Breast epithelium (tissue), 4 donors: ENCODE measurements at regions not wholly inside any gene's neighbourhood (a gene's known extent, or its start where the extent isn't known, plus 50 kb on each side); places are given as distances from the start of the nearest gene placed in this dataset.

Source experiments
- DNase-seq, 2 donors: peaks; one replicate each; pipeline ENCODE4 v3.0.0-alpha.2; 2019; ENCODE audit warnings: low spot score in 2 of 2
- H3K27ac ChIP-seq, 2 donors: fragments of 200-600 bp; sonication (generic) in 1 of 2; one replicate each; pipeline ENCODE4 v1.5.1; 2016 to 2019; ENCODE audit warnings: mild to moderate bottlenecking in 1 of 2
- H3K27me3 ChIP-seq, 2 donors: fragments of 200-600 bp; sonication (generic) in 1 of 2; one replicate each; pipeline versions ENCODE4 v1.5.1 to v1.6.0; 2017 to 2019; ENCODE audit warnings: control low read depth in 1 of 2, mild to moderate bottlenecking in 1 of 2
- H3K36me3 ChIP-seq: fragments of 200-600 bp; one replicate; pipeline ENCODE4 v1.5.1; 2019
- H3K4me1 ChIP-seq, 2 donors: fragments of 200-600 bp; sonication (generic); one replicate each; pipeline ENCODE4 v1.5.1; 2016 to 2019; ENCODE audit warnings: control low read depth in 1 of 2
- H3K4me3 ChIP-seq, 3 donors: fragments of 200-600 bp; sonication (generic); 1 replicate in 2 of 3; 2 replicates in 1 of 3; pipeline ENCODE4 v1.5.1; 2016 to 2019; ENCODE audit warnings: mild to moderate bottlenecking in 3 of 3, moderate library complexity in 2 of 3
- H3K9me3 ChIP-seq, 2 donors: fragments of 200-600 bp; sonication (generic) in 1 of 2; one replicate each; pipeline ENCODE4 v1.5.1; 2016 to 2019; ENCODE audit warnings: control low read depth in 1 of 2
- CTCF ChIP-seq, 3 donors: fragments of 450-650 bp; IDR thresholded peaks; one replicate each; pipeline ENCODE4 v1.5.1; 2016 to 2017; ENCODE audit warnings: antibody characterized with exemption in 3 of 3, mild to moderate bottlenecking in 3 of 3, moderate library complexity in 3 of 3
- POLR2A ChIP-seq: fragments of 450-650 bp; IDR thresholded peaks from one replicate; pipeline ENCODE4 v1.6.1; 2016; ENCODE audit warnings: antibody characterized with exemption, mild to moderate bottlenecking, moderate library complexity
- POLR2AphosphoS5 ChIP-seq, 3 donors: sonication (generic); formaldehyde crosslinking; IDR thresholded peaks; one replicate each; pipeline ENCODE4 v1.6.1; 2017; ENCODE audit warnings: antibody characterized with exemption in 3 of 3
- intact Hi-C: fragments of 100-400 bp; cut with DNase I; formaldehyde crosslinking; loops from one replicate; pipeline ENCODE4 v1.15.1; 2023; ENCODE audit warnings: low total_unique reads

GRCh38 chr2:128662051-128662471 is 343.4 kb upstream of the HS6ST1 start:
- H3K27ac ChIP-seq, result no peak overlapping the region
- DNase-seq, result no peak
- TF ChIP-seq CTCF (IDR thresholded peaks at IDR 0.05) (no peak), POLR2AphosphoS5 (IDR thresholded peaks at IDR 0.05) (no peak), POLR2A (no peak)
- intact Hi-C loops, result no loop called here
- no peaks in the 10 kb centered on the region for H3K9me3 ChIP-seq
- H3K4me3 ChIP-seq, result no peak overlapping the region
- H3K4me1 ChIP-seq, result no peaks in the 10 kb centered on the region
- no peaks in the 10 kb centered on the region for H3K36me3 ChIP-seq
- no peaks in the 10 kb centered on the region for H3K27me3 ChIP-seq

DNA sequence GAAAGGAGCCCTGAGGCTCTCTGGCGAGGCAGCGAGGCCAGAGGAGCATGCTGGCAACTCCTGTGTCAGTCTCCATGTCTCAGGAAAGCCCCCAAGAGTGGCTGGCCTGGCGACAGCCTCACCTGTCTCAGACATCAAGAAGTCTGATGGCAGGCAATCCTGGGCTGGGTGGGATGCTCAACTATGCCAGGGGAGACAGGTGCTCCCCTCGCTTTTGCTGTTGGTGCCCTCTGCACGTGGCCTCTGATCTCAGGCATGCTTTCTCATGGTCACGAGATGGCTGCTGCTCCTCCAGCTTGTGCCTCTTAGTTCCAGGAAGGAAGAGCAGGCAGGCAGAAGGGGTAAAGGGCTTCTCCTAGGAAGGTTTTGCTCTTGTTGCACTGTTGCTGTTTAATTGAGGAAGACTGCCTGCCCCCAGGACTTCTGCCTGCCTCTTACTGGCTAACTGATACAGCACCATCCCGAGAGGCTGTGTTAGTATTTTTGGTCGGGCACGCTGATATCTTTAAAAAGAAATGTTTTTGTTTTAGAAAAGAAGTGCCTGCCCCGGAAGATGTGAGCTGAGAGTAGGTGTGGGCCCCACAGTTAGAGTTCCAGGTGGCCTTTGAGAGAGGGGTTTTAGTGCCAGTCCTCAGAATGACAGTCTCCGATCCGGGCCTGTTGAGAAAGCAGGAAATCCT is 344.8 kb upstream of the HS6ST1 start:
- Histone ChIP-seq H3K4me1 (no peaks in the 10 kb centered on the region), H3K27me3 (no peaks in the 10 kb centered on the region), H3K36me3 (no peaks in the 10 kb centered on the region), H3K9me3 (no peaks in the 10 kb centered on the region), H3K4me3 (no peak overlapping the region), H3K27ac (no peak overlapping the region)
- DNase-seq, result no peak
- TF ChIP-seq POLR2AphosphoS5 (IDR thresholded peaks at IDR 0.05), result no peak
- no peak for TF ChIP-seq POLR2A
- TF ChIP-seq CTCF (IDR thresholded peaks at IDR 0.05), result no peak
- intact Hi-C loops, result no loop called here

DNA sequence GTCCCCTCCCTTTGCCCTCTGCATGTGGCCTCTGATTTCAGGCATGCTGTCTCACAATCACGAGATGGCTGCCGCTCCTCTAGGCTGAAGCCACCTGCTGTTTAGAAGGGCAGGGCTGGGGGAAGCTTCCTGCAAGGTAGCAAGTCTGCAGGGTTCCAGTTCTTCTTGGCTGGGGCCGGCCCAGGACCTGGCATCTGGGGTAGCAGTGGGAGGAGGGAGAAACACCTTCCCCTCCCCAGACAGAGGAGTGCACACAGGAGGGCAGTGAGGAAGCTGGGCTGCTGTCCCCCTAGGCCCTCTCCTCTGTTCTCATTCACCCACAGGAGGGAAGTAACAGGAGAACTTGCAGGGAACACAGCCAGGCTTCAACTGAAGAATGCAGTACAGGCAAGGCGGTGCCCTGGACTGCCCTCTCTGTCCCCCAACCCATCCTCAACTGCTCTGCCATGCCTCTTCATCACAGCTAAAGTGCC is 345.9 kb upstream of the HS6ST1 start:
- Histone ChIP-seq H3K9me3 (no peaks in the 10 kb centered on the region), H3K27me3 (no peaks in the 10 kb centered on the region), H3K27ac (no peak overlapping the region), H3K4me1 (no peaks in the 10 kb centered on the region), H3K4me3 (no peak overlapping the region), H3K36me3 (no peaks in the 10 kb centered on the region)
- intact Hi-C loops, result no loop called here
- no peak for DNase-seq
- TF ChIP-seq POLR2A (no peak), CTCF (IDR thresholded peaks at IDR 0.05) (no peak), POLR2AphosphoS5 (IDR thresholded peaks at IDR 0.05) (no peak)

DNA sequence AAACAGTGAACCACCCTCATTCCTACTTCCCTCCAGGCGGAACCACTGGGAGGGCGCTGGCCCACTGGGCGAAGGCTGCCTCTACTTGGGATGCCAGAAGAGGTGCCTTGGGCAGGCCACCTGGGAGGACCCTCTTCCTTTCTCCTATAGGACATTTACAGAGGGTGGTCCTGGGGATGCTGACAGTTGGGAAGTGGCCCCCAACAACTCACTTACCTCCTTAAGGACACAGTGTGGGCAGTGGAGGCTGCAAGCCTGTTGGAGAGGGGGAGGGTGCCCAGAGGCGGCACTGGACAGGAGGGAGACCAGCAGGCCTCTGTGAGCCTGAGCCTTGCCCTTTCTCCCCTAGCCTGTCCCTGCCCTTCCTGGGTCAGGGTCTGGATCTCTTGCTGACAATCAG is 346.4 kb upstream of the HS6ST1 start:
- DNase-seq, result no peak
- intact Hi-C loops, result loop anchor here (5.0 kb wide), 1 partner anchor 882 kb away; no protein-coding TSS in a partner anchor
- H3K4me3 ChIP-seq, result no peak overlapping the region

More for the DNA sequence above, 346.4 kb upstream of the HS6ST1 start:
- Histone ChIP-seq H3K36me3 (no peaks in the 10 kb centered on the region), H3K27ac (no peak overlapping the region), H3K4me1 (no peaks in the 10 kb centered on the region), H3K27me3 (no peaks in the 10 kb centered on the region), H3K9me3 (no peaks in the 10 kb centered on the region)
- TF ChIP-seq CTCF (IDR thresholded peaks at IDR 0.05) (no peak), POLR2A (no peak), POLR2AphosphoS5 (IDR thresholded peaks at IDR 0.05) (no peak)
